Stomach (tissue), 8 donors: ENCODE measurements at regions not wholly inside any gene's neighbourhood (a gene's known extent, or its start where the extent isn't known, plus 50 kb on each side); places are given as distances from the start of the nearest gene placed in this dataset.
"Not testable (repeated sequence)": the region's sequence is repeated elsewhere in the genome, so short reads cannot be mapped to it uniquely, and the experiment has no call there.

Experiments used
- DNase-seq, 2 donors: peaks; one replicate each; pipeline versions ENCODE4 v3.0.0 to v3.0.0-alpha.2; 2013 to 2019
- H3K27ac ChIP-seq, 5 donors: fragments of 200-600 bp in 4 of 5; sonication (generic) in 4 of 5; one replicate each; pipeline ENCODE4 v1.5.1; 2013 to 2019; ENCODE audit warnings: mild to moderate bottlenecking in 1 of 5, moderate library complexity in 1 of 5
- H3K27me3 ChIP-seq, 3 donors: fragments of 200-600 bp; sonication (generic); one replicate each; pipeline ENCODE4 v1.5.1; 2017 to 2019; ENCODE audit warnings: mixed run types in 1 of 3
- H3K36me3 ChIP-seq, 4 donors: fragments of 200-600 bp; sonication (generic); 1 replicate in 3 of 4; 2 replicates in 1 of 4; pipeline ENCODE4 v1.5.1; 2016 to 2019
- H3K4me1 ChIP-seq, 4 donors: fragments of 200-600 bp; sonication (generic); one replicate each; pipeline ENCODE4 v1.5.1; 2016 to 2019
- H3K4me3 ChIP-seq, 4 donors: fragments of 200-600 bp; sonication (generic) in 3 of 4; one replicate each; pipeline ENCODE4 v1.5.1; 2016 to 2019; ENCODE audit warnings: mild to moderate bottlenecking in 1 of 4
- H3K9me3 ChIP-seq, 4 donors: fragments of 200-600 bp; sonication (generic); one replicate each; pipeline ENCODE4 v1.5.1; 2016 to 2019
- CTCF ChIP-seq, 7 experiments: fragments of 450-650 bp in 4 of 7; fragments of 200-600 bp in 3 of 7; sonication (generic) in 3 of 7; IDR thresholded peaks; one replicate each; pipeline ENCODE4 v1.5.1; 2016 to 2019; ENCODE audit warnings: antibody characterized with exemption in 7 of 7, control low read depth in 2 of 7, mild to moderate bottlenecking in 1 of 7
- EP300 ChIP-seq: sonication (generic); formaldehyde crosslinking; IDR thresholded peaks from one replicate; pipeline ENCODE4 v1.6.1; 2017; ENCODE audit warnings: antibody characterized with exemption
- POLR2A ChIP-seq, 4 donors: fragments of 450-650 bp; IDR thresholded peaks; one replicate each; pipeline ENCODE4 v1.6.1; 2016; ENCODE audit warnings: antibody characterized with exemption in 4 of 4, control low read depth in 2 of 4, mild to moderate bottlenecking in 1 of 4, moderate library complexity in 1 of 4
- POLR2AphosphoS5 ChIP-seq, 3 donors: sonication (generic); formaldehyde crosslinking; IDR thresholded peaks; one replicate each; pipeline ENCODE4 v1.6.1; 2016; ENCODE audit warnings: antibody characterized with exemption in 3 of 3
- WGBS, 5 donors: extraction: QIAGEN DNeasy Blood & Tissue Kit in 3 of 5; methylation state at CpG; one replicate each; pipeline versions ENCODE4 v1.1.5 to v1.1.7; 2013 to 2018; 5-methylcytosine and 5-hydroxymethylcytosine counted together
- intact Hi-C: fragments of 100-400 bp; cut with DNase I; formaldehyde crosslinking; loops from one replicate; pipeline ENCODE4 v1.15.1; 2023; ENCODE audit warnings: low total_unique reads
- donor health status: healthy with polysubstance abuse.
- donor health status: Bipolar disorder and iron deficiency.
- donor health status: healthy.

GRCh38 chr1:60847855-60848582, 234.3 kb upstream of the NFIA start:
- Histone ChIP-seq H3K4me3 (no peak overlapping the region), H3K27ac (no peak overlapping the region), H3K27me3 (no peaks in the 10 kb centered on the region), H3K4me1 (no peaks in the 10 kb centered on the region), H3K9me3 (peaks cover 0 to 11% (median 2%) of the 10 kb centered on the region in 4 donors), H3K36me3 (no peaks in the 10 kb centered on the region)
- intact Hi-C loops: no loop called here
- WGBS, 5 donors: 78 to 89% (median 83%) methylated on average over 4 of the region's 4 CpGs
- DNase-seq: no peak
- no peak for TF ChIP-seq POLR2A (IDR thresholded peaks at IDR 0.05)
- TF ChIP-seq POLR2AphosphoS5 (IDR thresholded peaks at IDR 0.05): no peak
- TF ChIP-seq CTCF (IDR thresholded peaks at IDR 0.05): no peak
- TF ChIP-seq EP300: no peak

GRCh38 chr1:60847391-60847790, 235.0 kb upstream of the NFIA start:
- no peaks in the 10 kb centered on the region for H3K27me3 ChIP-seq
- no peak overlapping the region for H3K27ac ChIP-seq
- peaks cover 0 to 11% (median 2%) of the 10 kb centered on the region in 4 donors for H3K9me3 ChIP-seq
- no peaks in the 10 kb centered on the region for H3K4me1 ChIP-seq
- H3K36me3 ChIP-seq: no peaks in the 10 kb centered on the region
- DNase-seq: no peak
- WGBS, 5 donors: 65 to 79% (median 69%) methylated on average over 3 of the region's 3 CpGs
- TF ChIP-seq POLR2AphosphoS5 (IDR thresholded peaks at IDR 0.05): no peak
- intact Hi-C loops: no loop called here
- H3K4me3 ChIP-seq: no peak overlapping the region

DNA sequence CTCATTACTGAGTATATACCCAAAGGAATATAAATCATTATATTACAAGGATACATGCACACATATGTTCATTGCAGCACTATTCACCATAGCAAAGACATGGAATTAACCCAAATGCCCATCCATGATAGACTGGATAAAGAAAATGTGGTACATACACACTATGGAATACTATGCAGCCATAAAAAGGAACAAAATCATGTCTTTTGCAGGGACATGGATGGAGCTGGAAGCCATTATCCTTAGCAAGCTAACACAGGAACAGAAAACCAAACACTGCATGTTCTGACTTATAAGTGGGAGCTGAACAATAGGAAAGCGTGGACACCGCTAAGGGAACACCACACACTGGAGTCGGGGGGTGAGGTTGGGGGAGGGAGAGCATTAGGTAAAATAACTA, 236.7 kb upstream of the NFIA start:
- H3K27me3 ChIP-seq, H3K27ac ChIP-seq, H3K4me3 ChIP-seq, intact Hi-C loops, DNase-seq, H3K4me1 ChIP-seq, H3K36me3 ChIP-seq: not testable (repeated sequence)
- peaks cover 0 to 11% (median 2%) of the 10 kb centered on the region in 4 donors for H3K9me3 ChIP-seq
- 89 to 100% (median 98%) methylated on average over 3 of the region's 3 CpGs for WGBS, 5 donors

DNA sequence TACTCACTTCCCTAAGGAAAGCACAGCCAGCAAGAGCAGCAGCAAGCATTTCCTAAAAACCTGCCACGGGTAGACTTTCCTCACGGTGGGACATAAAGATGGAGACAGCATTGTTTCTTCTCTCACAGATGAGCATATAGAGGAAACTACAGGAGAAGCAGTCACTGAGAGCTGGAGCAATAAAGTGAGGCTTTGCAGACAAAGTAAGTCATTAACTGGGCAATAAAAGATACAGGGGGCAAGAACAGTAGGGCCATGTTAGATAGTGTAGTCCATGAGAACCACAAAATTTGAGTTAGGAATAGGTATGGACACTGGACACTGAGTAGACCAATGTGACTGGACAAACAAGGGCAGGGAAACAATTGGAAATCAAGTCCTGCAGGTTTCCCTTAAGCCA, 240.1 kb upstream of the NFIA start:
- Histone ChIP-seq H3K36me3 (no peaks in the 10 kb centered on the region), H3K4me3 (no peak overlapping the region), H3K4me1 (no peaks in the 10 kb centered on the region), H3K9me3 (peaks cover 0 to 11% (median 2%) of the 10 kb centered on the region in 4 donors), H3K27ac (no peak overlapping the region), H3K27me3 (no peaks in the 10 kb centered on the region)
- intact Hi-C loops: no loop called here
- TF ChIP-seq CTCF (IDR thresholded peaks at IDR 0.05) (no peak), POLR2A (IDR thresholded peaks at IDR 0.05) (no peak), POLR2AphosphoS5 (IDR thresholded peaks at IDR 0.05) (no peak), EP300 (no peak)
- DNase-seq: no peak
- WGBS, 5 donors: 82 to 92% (median 88%) methylated on average over 2 of the region's 2 CpGs

DNA sequence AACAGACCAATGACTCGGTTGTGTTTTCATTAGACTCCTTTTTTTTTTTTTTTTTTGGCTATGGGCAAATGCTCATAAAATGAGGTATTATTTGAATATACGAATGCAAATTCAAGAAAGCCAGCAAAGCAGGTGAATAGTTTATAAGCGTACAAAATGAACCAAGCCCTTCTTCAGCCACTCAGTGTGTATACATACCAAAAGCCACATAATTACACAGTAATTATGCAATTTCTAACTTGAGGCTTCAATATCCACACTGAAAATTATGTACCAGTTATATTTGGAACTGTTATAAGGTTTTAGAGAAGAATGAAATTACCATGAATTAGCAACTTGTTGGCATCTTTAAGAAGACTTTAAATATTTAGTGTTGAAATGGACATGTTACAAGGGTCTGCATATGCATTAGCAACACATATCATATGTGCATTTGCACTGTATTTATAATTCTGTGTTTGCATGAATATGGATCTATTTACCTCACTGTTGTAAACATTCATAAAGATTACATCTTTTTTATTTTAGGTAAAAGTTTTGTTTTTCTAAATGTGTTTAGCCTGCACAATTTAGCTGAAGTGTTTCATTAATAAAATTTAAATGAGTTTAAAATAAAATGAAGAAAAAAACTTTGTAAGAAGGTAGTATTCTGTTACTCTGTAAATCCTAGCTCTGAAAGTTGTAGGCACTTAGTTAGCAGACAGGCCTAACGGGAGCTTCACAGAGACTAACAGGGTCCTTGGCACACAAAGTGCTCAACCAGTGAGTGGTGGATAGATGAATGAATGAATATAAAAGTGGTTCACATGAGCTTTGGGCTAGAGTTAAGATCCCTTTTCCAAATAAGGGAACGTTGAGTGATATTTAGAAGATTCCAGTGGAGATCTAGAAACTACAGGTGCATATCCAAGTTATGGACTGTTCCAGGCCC, 241.0 kb upstream of the NFIA start:
- Histone ChIP-seq H3K36me3 (no peaks in the 10 kb centered on the region), H3K27ac (no peak overlapping the region), H3K4me3 (no peak overlapping the region), H3K27me3 (no peaks in the 10 kb centered on the region), H3K9me3 (peaks cover 0 to 11% (median 2%) of the 10 kb centered on the region in 4 donors), H3K4me1 (no peaks in the 10 kb centered on the region)
- TF ChIP-seq POLR2AphosphoS5 (IDR thresholded peaks at IDR 0.05) (no peak), CTCF (IDR thresholded peaks at IDR 0.05) (no peak), POLR2A (IDR thresholded peaks at IDR 0.05) (no peak), EP300 (no peak)
- 79 to 90% (median 87%) methylated on average over 5 of the region's 5 CpGs for WGBS, 5 donors
- DNase-seq: no peak
- intact Hi-C loops: no loop called here

GRCh38 chr1:60840476-60840875, 241.9 kb upstream of the NFIA start:
- intact Hi-C loops, H3K4me1 ChIP-seq, H3K27me3 ChIP-seq, H3K9me3 ChIP-seq, H3K36me3 ChIP-seq, H3K27ac ChIP-seq, H3K4me3 ChIP-seq, DNase-seq: not testable (repeated sequence)
- 89 to 97% (median 97%) methylated on average over 2 of the region's 2 CpGs for WGBS, 5 donors
